ENCODE measurements at regions not wholly inside any gene's neighbourhood (a gene's known extent, or its start where the extent isn't known, plus 50 kb on each side); places are given as distances from the start of the nearest gene placed in this dataset.
"Not testable (repeated sequence)": the region's sequence is repeated elsewhere in the genome, so short reads cannot be mapped to it uniquely, and the experiment has no call there.

DNA sequence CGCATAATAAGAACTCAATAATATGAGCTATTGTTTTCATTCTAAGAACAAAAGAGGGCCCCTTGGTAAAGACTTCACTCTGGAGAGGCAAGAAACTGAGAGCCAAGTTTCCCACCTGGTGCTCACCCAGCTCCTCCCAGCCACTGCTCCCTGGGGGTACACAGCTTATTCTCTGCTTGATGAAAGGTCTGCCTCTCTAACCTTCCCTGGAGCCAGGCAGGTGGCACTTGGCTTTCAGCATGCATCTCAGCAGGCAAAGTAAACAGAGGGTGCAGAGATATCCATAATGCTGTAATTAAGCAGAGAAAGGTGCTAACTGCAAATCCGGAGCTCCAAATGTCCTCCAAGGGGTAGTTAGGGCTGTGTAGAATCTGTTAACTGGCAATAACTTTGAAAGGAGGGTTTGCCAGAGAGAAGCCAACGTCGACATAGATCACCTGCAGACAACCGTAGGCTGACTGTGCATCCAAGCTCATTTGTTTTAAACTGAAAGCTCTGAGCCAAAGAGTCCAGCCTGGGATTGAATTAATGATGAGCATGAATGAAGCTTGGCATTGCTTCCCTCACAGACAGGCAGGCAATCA is 159.6 kb upstream of the PROK2 start:
- TF ChIP-seq, protein P1, sequence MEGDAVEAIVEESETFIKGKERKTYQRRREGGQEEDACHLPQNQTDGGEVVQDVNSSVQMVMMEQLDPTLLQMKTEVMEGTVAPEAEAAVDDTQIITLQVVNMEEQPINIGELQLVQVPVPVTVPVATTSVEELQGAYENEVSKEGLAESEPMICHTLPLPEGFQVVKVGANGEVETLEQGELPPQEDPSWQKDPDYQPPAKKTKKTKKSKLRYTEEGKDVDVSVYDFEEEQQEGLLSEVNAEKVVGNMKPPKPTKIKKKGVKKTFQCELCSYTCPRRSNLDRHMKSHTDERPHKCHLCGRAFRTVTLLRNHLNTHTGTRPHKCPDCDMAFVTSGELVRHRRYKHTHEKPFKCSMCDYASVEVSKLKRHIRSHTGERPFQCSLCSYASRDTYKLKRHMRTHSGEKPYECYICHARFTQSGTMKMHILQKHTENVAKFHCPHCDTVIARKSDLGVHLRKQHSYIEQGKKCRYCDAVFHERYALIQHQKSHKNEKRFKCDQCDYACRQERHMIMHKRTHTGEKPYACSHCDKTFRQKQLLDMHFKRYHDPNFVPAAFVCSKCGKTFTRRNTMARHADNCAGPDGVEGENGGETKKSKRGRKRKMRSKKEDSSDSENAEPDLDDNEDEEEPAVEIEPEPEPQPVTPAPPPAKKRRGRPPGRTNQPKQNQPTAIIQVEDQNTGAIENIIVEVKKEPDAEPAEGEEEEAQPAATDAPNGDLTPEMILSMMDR (IDR thresholded peaks at IDR 0.05; ENCODE audit: low read depth, low read length): no peak
- no peaks in the 10 kb centered on the region for H3K27me3 ChIP-seq
- no peaks in the 10 kb centered on the region for H3K9me3 ChIP-seq
- no peak for DNase-seq
- H3K36me3 ChIP-seq: no peaks in the 10 kb centered on the region
- H3K4me1 ChIP-seq: no peaks in the 10 kb centered on the region; the same call in 1 of the 2 replicates
- no peak overlapping the region for H3K4me3 ChIP-seq (ENCODE audit: low read depth, low read length)

DNA sequence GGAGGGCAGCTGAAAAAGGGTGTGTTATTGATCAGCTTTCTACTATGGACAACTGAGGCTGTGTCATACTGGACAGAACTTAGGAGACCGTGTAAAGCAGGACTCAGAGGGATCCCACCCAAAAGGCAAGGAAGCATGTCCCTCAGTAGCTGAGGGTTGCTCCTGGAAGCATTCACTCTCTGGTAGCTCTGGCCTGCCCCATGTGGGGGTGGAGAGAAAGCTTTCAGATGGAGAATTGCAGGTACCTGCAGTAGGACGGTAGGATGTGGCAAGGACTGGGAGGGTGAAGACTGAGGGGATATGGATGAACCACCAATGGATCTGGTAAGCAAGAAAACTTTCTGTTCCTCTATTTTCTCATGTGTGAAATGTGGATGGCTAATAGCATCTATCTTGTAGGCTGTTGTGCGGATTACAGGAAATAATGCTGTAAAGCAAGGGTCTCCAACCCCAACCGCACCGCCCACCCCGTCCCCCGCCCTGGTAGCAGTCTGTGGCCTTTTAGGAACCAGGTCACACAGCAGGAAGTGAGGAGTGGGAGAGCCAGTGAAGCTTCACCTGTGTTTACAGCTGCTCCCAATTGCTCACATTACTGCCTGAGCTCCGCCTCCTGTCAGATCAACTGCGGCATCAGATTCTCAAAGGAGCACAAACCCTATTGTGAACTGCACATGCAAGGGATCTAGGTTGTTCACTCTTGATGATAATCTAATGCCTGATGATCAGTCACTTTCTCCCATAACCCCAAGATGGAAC is 157.7 kb upstream of the PROK2 start:
- no peaks in the 10 kb centered on the region; the same call in 1 of the 2 replicates for H3K4me1 ChIP-seq
- H3K9me3 ChIP-seq: no peaks in the 10 kb centered on the region
- TF ChIP-seq, protein P1 (IDR thresholded peaks at IDR 0.05; ENCODE audit: low read depth, low read length): no peak
- no peak overlapping the region for H3K4me3 ChIP-seq (ENCODE audit: low read depth, low read length)
- H3K27me3 ChIP-seq: no peaks in the 10 kb centered on the region
- no peaks in the 10 kb centered on the region for H3K36me3 ChIP-seq
- DNase-seq: no peak

DNA sequence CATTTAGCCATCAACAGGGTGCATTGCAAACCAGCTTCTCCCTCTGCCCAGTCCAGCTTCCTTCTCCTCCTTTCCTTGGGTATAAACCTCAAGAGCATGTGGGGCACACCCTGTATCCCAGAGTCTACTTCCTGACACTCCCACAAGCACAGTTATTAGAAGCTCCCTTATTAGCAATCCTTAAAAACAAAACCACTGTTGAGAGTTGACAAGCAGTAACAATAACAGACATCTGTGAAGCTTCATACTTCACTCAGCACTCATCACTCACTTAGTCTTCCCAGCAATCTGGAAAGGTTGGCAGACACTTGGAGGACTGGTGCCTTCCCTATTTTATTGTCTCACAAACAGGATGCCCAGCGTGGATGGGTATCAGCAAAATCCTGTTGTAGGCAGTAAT is 155.5 kb upstream of the PROK2 start:
- Histone ChIP-seq H3K36me3 (no peaks in the 10 kb centered on the region), H3K4me1 (no peaks in the 10 kb centered on the region; the same call in 1 of the 2 replicates), H3K9me3 (no peaks in the 10 kb centered on the region), H3K27me3 (no peaks in the 10 kb centered on the region), H3K4me3 (ENCODE audit: low read depth, low read length) (no peak overlapping the region)
- TF ChIP-seq, protein P1 (IDR thresholded peaks at IDR 0.05; ENCODE audit: low read depth, low read length): no peak
- no peak for DNase-seq

DNA sequence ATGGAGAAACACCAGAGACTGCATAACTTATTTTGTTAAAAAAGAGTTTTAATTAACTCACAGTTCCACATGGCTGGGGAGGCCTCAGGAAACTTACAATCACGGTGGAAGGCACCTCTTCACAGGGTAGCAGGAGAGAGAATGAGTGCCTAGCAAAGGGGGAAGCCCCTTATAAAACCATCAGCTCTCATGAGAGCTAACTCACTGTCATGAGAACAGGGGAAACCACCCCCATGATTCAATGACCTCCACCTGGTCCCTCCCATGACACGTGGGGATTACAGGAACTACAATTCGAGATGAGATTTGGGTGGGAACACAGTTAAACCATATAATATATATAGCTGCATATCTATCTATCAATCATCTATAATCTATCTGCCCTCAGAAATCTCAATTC is 153.1 kb upstream of the PROK2 start:
- H3K4me3 ChIP-seq (ENCODE audit: low read depth, low read length); DNase-seq; H3K27me3 ChIP-seq; H3K36me3 ChIP-seq; H3K4me1 ChIP-seq; H3K9me3 ChIP-seq: not testable (repeated sequence)

DNA sequence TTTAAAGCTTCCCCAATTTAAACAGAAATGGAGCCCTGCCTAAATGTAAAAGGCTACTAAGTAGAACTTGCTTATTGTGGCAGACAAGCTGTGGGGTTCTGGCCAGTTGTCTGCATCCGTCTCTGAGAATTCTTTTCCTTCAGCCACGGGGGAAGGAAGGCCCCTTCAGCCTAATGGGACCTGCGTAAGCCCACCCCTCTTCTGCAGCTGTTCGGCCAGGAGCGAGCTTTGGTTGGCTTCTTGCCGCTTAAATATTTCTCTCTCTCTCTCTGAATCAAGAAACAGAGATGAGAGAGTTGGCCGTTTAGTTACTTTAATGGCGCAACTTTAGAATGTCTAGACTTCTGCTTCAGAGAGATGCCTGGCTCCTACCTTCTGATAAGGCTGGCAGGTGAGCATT is 151.7 kb upstream of the PROK2 start:
- Histone ChIP-seq H3K4me3 (ENCODE audit: low read depth, low read length) (no peak overlapping the region), H3K36me3 (no peaks in the 10 kb centered on the region), H3K9me3 (no peaks in the 10 kb centered on the region), H3K4me1 (no peaks in the 10 kb centered on the region), H3K27me3 (no peaks in the 10 kb centered on the region)
- DNase-seq: no peak
- TF ChIP-seq, protein P1 (IDR thresholded peaks at IDR 0.05; ENCODE audit: low read depth, low read length): no peak

DNA sequence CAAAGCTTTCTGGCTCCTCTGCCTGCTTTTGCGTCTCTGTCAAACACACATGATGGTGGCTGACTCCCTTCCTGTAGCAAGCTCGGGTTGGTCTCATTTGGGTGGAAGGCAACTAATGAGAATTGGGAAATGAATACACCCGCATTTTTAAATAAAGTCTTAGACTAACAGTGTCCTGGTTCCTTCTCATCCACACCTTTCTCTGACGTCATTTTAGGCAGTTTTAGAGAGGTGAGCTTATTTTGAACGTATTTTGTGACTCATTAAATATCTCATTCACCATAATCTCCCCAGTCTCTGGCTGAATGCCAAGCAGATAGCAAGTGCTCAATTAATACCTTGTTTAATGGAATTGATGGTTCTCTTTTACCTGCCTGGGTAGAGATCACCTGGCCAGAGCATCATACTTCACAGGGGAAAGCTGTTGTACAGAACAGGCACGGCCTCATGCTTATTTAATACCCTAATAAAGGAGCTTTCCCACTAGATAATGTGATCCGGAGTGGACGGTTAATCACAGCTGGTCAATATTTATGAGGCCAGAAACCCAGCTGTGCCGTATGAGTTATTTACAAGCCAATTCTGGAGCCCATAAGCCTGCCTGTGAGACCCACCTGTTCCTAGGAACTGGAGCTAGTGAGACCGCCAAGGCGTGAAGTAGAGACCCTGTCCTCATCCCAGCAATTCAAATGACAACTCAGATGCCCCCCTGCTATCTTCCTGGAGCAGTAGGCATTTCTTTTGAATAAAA is 149.7 kb upstream of the PROK2 start:
- H3K9me3 ChIP-seq: no peaks in the 10 kb centered on the region
- no peak for DNase-seq
- TF ChIP-seq, protein P1 (IDR thresholded peaks at IDR 0.05; ENCODE audit: low read depth, low read length): no peak
- H3K36me3 ChIP-seq: no peaks in the 10 kb centered on the region
- H3K4me1 ChIP-seq: peaks cover 5% of the 10 kb centered on the region; the same call in 1 of the 2 replicates
- H3K4me3 ChIP-seq (ENCODE audit: low read depth, low read length): no peak overlapping the region
- no peaks in the 10 kb centered on the region for H3K27me3 ChIP-seq

Measured in BE2C (cell line).